HepG2 (cell line): ENCODE measurements at regions not wholly inside any gene's neighbourhood (a gene's known extent, or its start where the extent isn't known, plus 50 kb on each side); places are given as distances from the start of the nearest gene placed in this dataset.

ENCODE experiments used
- ATAC-seq: fragments of 200-7000 bp; cut with Tn5 transposase; 3 replicates; pipeline ENCODE4 v1.9.1; 2020; ENCODE audit warnings: mild to moderate bottlenecking, moderate library complexity
- BruUV-seq: library from RNA; stranded (reverse); fragments of 400-500 nt; replicated peaks from 2 replicates; lab custom pipeline; 2021; lab: Mats Ljungman, UMichigan
- CTCF ChIA-PET: fragments of 300-600 bp; formaldehyde crosslinking; extraction: SDS; loops from one replicate; lab custom pipeline; 2021; ENCODE audit warnings: low total read pairs, inconsistent platforms, low intra/inter-chr PET ratio; lab: Yijun Ruan, JAX
- POLR2A ChIA-PET: fragments of 350-600 bp; sonication (Branson Sonifier 250); formaldehyde crosslinking; loops from one replicate; lab custom pipeline; 2020; ENCODE audit warnings: antibody characterized with exemption, inconsistent platforms; lab: Yijun Ruan, JAX
- DNase-seq: peaks from one replicate; pipeline ENCODE4 v3.0.0-alpha.2; 2015; ENCODE audit warnings: low spot score
- FAIRE-seq: peaks from 3 replicates; lab custom pipeline; 2011; peaks lifted over from hg19 to GRCh38; lab: Jason Lieb, UNC
- H2AFZ ChIP-seq: one replicate; pipeline ENCODE4 v1.6.1; 2011; ENCODE audit warnings: low read length, inconsistent platforms
- H3K27ac ChIP-seq: fragments of 300-600 bp; 3 replicates; pipeline ENCODE4 v1.8.0; 2011; ENCODE audit warnings: mixed run types, mild to moderate bottlenecking, mixed read lengths, low read length, inconsistent platforms; ENCODE audit not compliant: insufficient read depth; ENCODE audit errors: extremely low read length
- H3K27me3 ChIP-seq, 2 experiments: fragments of 200-600 bp in 1 of 2; 2 replicates in 1 of 2; 3 replicates in 1 of 2; pipeline versions ENCODE4 v1.6.0 to v1.8.0; 2011; ENCODE audit warnings: low read length in 2 of 2, mild to moderate bottlenecking in 2 of 2, moderate library complexity in 2 of 2, inconsistent platforms in 1 of 2; ENCODE audit not compliant: insufficient read depth in 2 of 2, control insufficient read depth in 1 of 2
- H3K36me3 ChIP-seq, 2 experiments: fragments of 200-600 bp in 1 of 2; replicated peaks in 1 of 2; 2 replicates in 1 of 2; 3 replicates in 1 of 2; pipeline versions ENCODE4 v1.5.1 to v1.8.0; 2011; ENCODE audit warnings: low read length in 2 of 2, inconsistent platforms in 1 of 2; ENCODE audit not compliant: insufficient read depth in 2 of 2, control insufficient read depth in 1 of 2
- H3K4me1 ChIP-seq: 2 replicates; pipeline ENCODE4 v1.5.1; 2012; ENCODE audit warnings: low read length, inconsistent platforms; ENCODE audit not compliant: insufficient read depth
- H3K4me2 ChIP-seq: 2 replicates; pipeline ENCODE4 v1.6.0; 2011; ENCODE audit warnings: low read depth, low read length, inconsistent platforms
- H3K4me3 ChIP-seq, 3 experiments: fragments of 200-600 bp in 1 of 3; sonication (generic), shearing (Covaris generic) in 1 of 3; replicated peaks in 1 of 3; 2 replicates each; pipeline ENCODE4 v1.5.1; 2011 to 2016; ENCODE audit warnings: low read length in 3 of 3, inconsistent platforms in 2 of 3, low read depth in 2 of 3, mild to moderate bottlenecking in 2 of 3, control low read depth in 1 of 3, mixed read lengths in 1 of 3; ENCODE audit not compliant: insufficient read depth in 1 of 3
- H3K79me2 ChIP-seq: one replicate; pipeline ENCODE4 v1.6.1; 2011; ENCODE audit warnings: low read length, inconsistent platforms; ENCODE audit not compliant: insufficient read depth
- H3K9ac ChIP-seq: 2 replicates; pipeline ENCODE4 v1.6.0; 2011; ENCODE audit warnings: mild to moderate bottlenecking, low read depth, low read length, inconsistent platforms; ENCODE audit not compliant: insufficient read depth
- H3K9me3 ChIP-seq: 2 replicates; pipeline ENCODE4 v1.5.1; 2012; ENCODE audit warnings: mild to moderate bottlenecking, low read length
- H4K20me1 ChIP-seq: 2 replicates; pipeline ENCODE4 v1.6.0; 2011; ENCODE audit warnings: inconsistent platforms, mild to moderate bottlenecking, low read length, moderate library complexity; ENCODE audit not compliant: insufficient read depth
- CHD4 ChIP-seq: fragments of 200-600 bp; sonication (generic); IDR thresholded peaks from 2 replicates; pipeline ENCODE4 v1.7.0; 2017; ENCODE audit warnings: mild to moderate bottlenecking, low read length, borderline replicate concordance
- FOXA1 ChIP-seq, 2 experiments: fragments of 450-650 bp in 1 of 2; sonication (generic) in 1 of 2; formaldehyde crosslinking in 1 of 2; IDR thresholded peaks; 2 replicates each; pipeline versions ENCODE4 v1.4.0 to v1.6.1; 2016 to 2020; ENCODE audit warnings: missing genetic modification reagents in 1 of 2
- HOXA7 ChIP-seq: sonication (generic); formaldehyde crosslinking; IDR thresholded peaks from 2 replicates; pipeline ENCODE4 v1.8.1; 2022; ENCODE audit warnings: mild to moderate bottlenecking, missing genetic modification reagents, moderate library complexity
- MEF2D ChIP-seq: sonication (generic); formaldehyde crosslinking; IDR thresholded peaks from 2 replicates; pipeline ENCODE4 v1.5.1; 2020; ENCODE audit warnings: mild to moderate bottlenecking, missing genetic modification reagents
- POGZ ChIP-seq: sonication (generic); formaldehyde crosslinking; IDR thresholded peaks from 2 replicates; pipeline ENCODE4 v1.4.0; 2020; ENCODE audit warnings: mild to moderate bottlenecking, missing genetic modification reagents
- XRCC5 ChIP-seq: fragments of 200-400 bp; formaldehyde crosslinking; optimal IDR thresholded peaks from 2 replicates; pipeline ENCODE3; 2017; ENCODE audit warnings: mild to moderate bottlenecking, low read length
- WGBS: methylation state at CpG from one replicate; pipeline ENCODE4 v1.1.6; 2017; ENCODE audit warnings: low lambda C conversion rate; 5-methylcytosine and 5-hydroxymethylcytosine counted together
- in situ Hi-C: cut with HindIII; loops from 2 replicates; pipeline ENCODE4 v1.10.0; 2017; ENCODE audit warnings: low pct_unique_long_range_greater_than_20kb; ENCODE audit not compliant: extremely low pct_ligation_motif_present
- intact Hi-C: fragments of 100-400 bp; cut with micrococcal nuclease; formaldehyde crosslinking; loops from one replicate; pipeline ENCODE4 v1.10.0; 2022; ENCODE audit not compliant: unreplicated experiment

- Histone ChIP-seq H4K20me1 (no peaks in the 10 kb centered on the region), H2AFZ (no peak overlapping the region), H3K9me3 (no peaks in the 10 kb centered on the region), H3K4me1 (no peaks in the 10 kb centered on the region), H3K27me3 (no peaks in the 10 kb centered on the region), H3K36me3 (no peaks in the 10 kb centered on the region), H3K4me2 (no peak overlapping the region), H3K4me3 (no peak overlapping the region), H3K27ac (no peak overlapping the region), H3K9ac (no peak overlapping the region), H3K79me2 (no peaks in the 10 kb centered on the region)
- ATAC-seq (no peak), FAIRE-seq (no peak), DNase-seq (no peak)
- TF ChIP-seq POGZ (CRISPR knock-in tag) (no peak), XRCC5 (no peak), CHD4 (no peak)
- intact Hi-C loops (no loop called here), in situ Hi-C loops (no loop called here)
- BruUV-seq: no TSS peak
- 0% methylated on average over 1 of the region's 3 CpGs for WGBS
- ChIA-PET POLR2A (no interaction called here), CTCF (no interaction called here)
Measured at GRCh38 chr4:79016878-79017277, 77.6 kb upstream of the PAQR3 start.

GRCh38 chr4:79015411-79015810 is 76.2 kb upstream of the PAQR3 start:
- DNase-seq (no peak), ATAC-seq (no peak), FAIRE-seq (no peak)
- POLR2A ChIA-PET: no interaction called here
- Histone ChIP-seq H4K20me1 (no peaks in the 10 kb centered on the region), H2AFZ (no peak overlapping the region), H3K27ac (no peak overlapping the region), H3K27me3 (no peaks in the 10 kb centered on the region), H3K9ac (no peak overlapping the region), H3K36me3 (no peaks in the 10 kb centered on the region), H3K9me3 (no peaks in the 10 kb centered on the region), H3K4me2 (no peak overlapping the region), H3K79me2 (no peaks in the 10 kb centered on the region), H3K4me3 (no peak overlapping the region), H3K4me1 (no peaks in the 10 kb centered on the region)
- intact Hi-C loops: no loop called here
- TF ChIP-seq FOXA1 (IDR thresholded peaks at IDR 0.05) (no peak), FOXA1 (CRISPR knock-in tag; IDR thresholded peaks at IDR 0.05) (no peak), HOXA7 (CRISPR knock-in tag) (no peak), MEF2D (CRISPR knock-in tag) (no peak)
- CTCF ChIA-PET: no interaction called here
- 0% methylated on average over 2 of the region's 2 CpGs for WGBS
- no TSS peak for BruUV-seq
- in situ Hi-C loops: no loop called here
